IPS-18a (cell line): ENCODE measurements at regions not wholly inside any gene's neighbourhood (a gene's known extent, or its start where the extent isn't known, plus 50 kb on each side); places are given as distances from the start of the nearest gene placed in this dataset.

Experiments
- H3K27ac ChIP-seq: one replicate; pipeline ENCODE4 v1.5.1; 2013; ENCODE audit warnings: low read length
- H3K27me3 ChIP-seq: one replicate; pipeline ENCODE4 v1.6.1; 2013; ENCODE audit warnings: mild to moderate bottlenecking, low read length; ENCODE audit not compliant: control insufficient read depth, insufficient read depth
- H3K36me3 ChIP-seq: one replicate; pipeline ENCODE4 v1.6.1; 2013; ENCODE audit warnings: low read depth, low read length; ENCODE audit not compliant: control insufficient read depth
- H3K4me1 ChIP-seq: one replicate; pipeline ENCODE4 v1.6.1; 2013; ENCODE audit warnings: low read depth, low read length; ENCODE audit not compliant: control insufficient read depth
- H3K4me3 ChIP-seq: one replicate; pipeline ENCODE4 v1.5.1; 2013; ENCODE audit warnings: low read length
- H3K9ac ChIP-seq: one replicate; pipeline ENCODE4 v1.6.1; 2013; ENCODE audit warnings: mild to moderate bottlenecking, low read length, moderate library complexity
- H3K9me3 ChIP-seq: one replicate; pipeline ENCODE4 v1.6.1; 2013; ENCODE audit warnings: low read depth, low read length; ENCODE audit not compliant: control insufficient read depth

- Histone ChIP-seq H3K27ac (no peak overlapping the region), H3K36me3 (no peaks in the 10 kb centered on the region), H3K4me1 (no peaks in the 10 kb centered on the region), H3K27me3 (no peaks in the 10 kb centered on the region), H3K9me3 (peaks cover 7% of the 10 kb centered on the region), H3K4me3 (no peak overlapping the region), H3K9ac (no peak overlapping the region)
Observed at GRCh38 chr9:126128494-126129142, 198.0 kb upstream of the MVB12B start.

- no peak overlapping the region for H3K27ac ChIP-seq
- no peak overlapping the region for H3K9ac ChIP-seq
- no peaks in the 10 kb centered on the region for H3K27me3 ChIP-seq
- peaks cover 7% of the 10 kb centered on the region for H3K9me3 ChIP-seq
- no peaks in the 10 kb centered on the region for H3K36me3 ChIP-seq
- H3K4me3 ChIP-seq: no peak overlapping the region
- H3K4me1 ChIP-seq: no peaks in the 10 kb centered on the region
Observed at GRCh38 chr9:126131066-126132010, 195.3 kb upstream of the MVB12B start.

GRCh38 chr9:126132746-126133145, 193.9 kb upstream of the MVB12B start:
- no peaks in the 10 kb centered on the region for H3K36me3 ChIP-seq
- H3K9me3 ChIP-seq: peaks cover 11% of the 10 kb centered on the region
- no peaks in the 10 kb centered on the region for H3K4me1 ChIP-seq
- H3K4me3 ChIP-seq: no peak overlapping the region
- H3K27me3 ChIP-seq: no peaks in the 10 kb centered on the region
- no peak overlapping the region for H3K9ac ChIP-seq
- H3K27ac ChIP-seq: no peak overlapping the region

GRCh38 chr9:126144196-126144595, 182.4 kb upstream of the MVB12B start:
- Histone ChIP-seq H3K4me3 (no peak overlapping the region), H3K9me3 (no peaks in the 10 kb centered on the region), H3K36me3 (no peaks in the 10 kb centered on the region), H3K27ac (no peak overlapping the region), H3K27me3 (peaks cover 43% of the 10 kb centered on the region), H3K4me1 (peaks cover 3% of the 10 kb centered on the region), H3K9ac (no peak overlapping the region)

- no peak overlapping the region for H3K9ac ChIP-seq
- peaks cover 43% of the 10 kb centered on the region for H3K27me3 ChIP-seq
- no peak overlapping the region for H3K27ac ChIP-seq
- no peaks in the 10 kb centered on the region for H3K9me3 ChIP-seq
- peaks cover 3% of the 10 kb centered on the region for H3K4me1 ChIP-seq
- H3K4me3 ChIP-seq: no peak overlapping the region
- H3K36me3 ChIP-seq: no peaks in the 10 kb centered on the region
Observed at GRCh38 chr9:126144603-126145456, 181.8 kb upstream of the MVB12B start.

- no peak overlapping the region for H3K9ac ChIP-seq
- no peaks in the 10 kb centered on the region for H3K36me3 ChIP-seq
- no peak overlapping the region for H3K27ac ChIP-seq
- H3K4me1 ChIP-seq: peaks cover 3% of the 10 kb centered on the region
- H3K4me3 ChIP-seq: no peak overlapping the region
- H3K27me3 ChIP-seq: peaks cover 43% of the 10 kb centered on the region
- H3K9me3 ChIP-seq: no peaks in the 10 kb centered on the region
Observed at GRCh38 chr9:126145887-126146253, 180.8 kb upstream of the MVB12B start.

- H3K4me1 ChIP-seq: peaks cover 3% of the 10 kb centered on the region
- no peaks in the 10 kb centered on the region for H3K9me3 ChIP-seq
- peaks cover 43% of the 10 kb centered on the region for H3K27me3 ChIP-seq
- H3K9ac ChIP-seq: no peak overlapping the region
- H3K27ac ChIP-seq: no peak overlapping the region
- H3K36me3 ChIP-seq: no peaks in the 10 kb centered on the region
- H3K4me3 ChIP-seq: peak overlapping the region; percentile 16
Observed at GRCh38 chr9:126146254-126147145, 180.1 kb upstream of the MVB12B start.

- H3K27me3 ChIP-seq: peaks cover 43% of the 10 kb centered on the region
- H3K4me3 ChIP-seq: no peak overlapping the region
Observed at GRCh38 chr9:126147186-126147935, 179.3 kb upstream of the MVB12B start.

GRCh38 chr9:126147936-126148870, 178.4 kb upstream of the MVB12B start:
- Histone ChIP-seq H3K36me3 (no peaks in the 10 kb centered on the region), H3K9me3 (no peaks in the 10 kb centered on the region), H3K9ac (no peak overlapping the region), H3K27me3 (peaks cover 43% of the 10 kb centered on the region), H3K4me3 (no peak overlapping the region), H3K4me1 (peaks cover 3% of the 10 kb centered on the region), H3K27ac (no peak overlapping the region)

More at GRCh38 chr9:126147186-126147935, 179.3 kb upstream of the MVB12B start:
- H3K4me1 ChIP-seq: peaks cover 3% of the 10 kb centered on the region
- no peak overlapping the region for H3K27ac ChIP-seq
- no peaks in the 10 kb centered on the region for H3K36me3 ChIP-seq
- H3K9ac ChIP-seq: no peak overlapping the region
- no peaks in the 10 kb centered on the region for H3K9me3 ChIP-seq
